Neural crest cell (in vitro differentiated cells): ENCODE measurements at regions not wholly inside any gene's neighbourhood (a gene's known extent, or its start where the extent isn't known, plus 50 kb on each side); places are given as distances from the start of the nearest gene placed in this dataset.
"Not testable (repeated sequence)": the region's sequence is repeated elsewhere in the genome, so short reads cannot be mapped to it uniquely, and the experiment has no call there.

Source experiments
- DNase-seq: peaks from one replicate; pipeline ENCODE4 v3.0.0; 2021; ENCODE audit warnings: low read depth, mixed read lengths, low spot score
- H3K27ac Mint-ChIP-seq: one replicate; pipeline ENCODE4 v1.8.0; 2021; ENCODE audit warnings: mild to moderate bottlenecking, mixed read lengths; ENCODE audit not compliant: unreplicated experiment
- H3K27me3 Mint-ChIP-seq: 2 replicates; pipeline ENCODE4 v1.8.0; 2021; ENCODE audit warnings: low read depth, mild to moderate bottlenecking, mixed read lengths
- H3K36me3 Mint-ChIP-seq: 2 replicates; pipeline ENCODE4 v1.8.0; 2021; ENCODE audit warnings: low read depth, mild to moderate bottlenecking, mixed read lengths
- H3K4me1 Mint-ChIP-seq: 2 replicates; pipeline ENCODE4 v1.8.0; 2021; ENCODE audit warnings: mixed read lengths
- H3K4me3 Mint-ChIP-seq: one replicate; pipeline ENCODE4 v1.8.0; 2021; ENCODE audit warnings: mild to moderate bottlenecking, mixed read lengths
- H3K9me3 Mint-ChIP-seq: 2 replicates; pipeline ENCODE4 v1.8.0; 2021; ENCODE audit warnings: mixed read lengths
- CTCF ChIP-seq: fragments of 200-600 bp; sonication (generic); conservative IDR thresholded peaks from 2 replicates; pipeline ENCODE4 v1.5.0; 2021; ENCODE audit warnings: antibody characterized with exemption, mild to moderate bottlenecking

- no peaks in the 10 kb centered on the region for H3K27me3 Mint-ChIP-seq
- peaks cover 12% of the 10 kb centered on the region for H3K36me3 Mint-ChIP-seq
- H3K27ac Mint-ChIP-seq = no peak overlapping the region
- no peak for DNase-seq
- no peak for TF ChIP-seq CTCF
- H3K4me3 Mint-ChIP-seq = no peak overlapping the region
- peaks cover 17% of the 10 kb centered on the region for H3K9me3 Mint-ChIP-seq
- peaks cover 24% of the 10 kb centered on the region for H3K4me1 Mint-ChIP-seq
These were observed 57.6 kb upstream of the IGFBP5 start for GRCh38 chr2:216752855-216753505.

- not testable (repeated sequence) for H3K4me1 Mint-ChIP-seq, H3K4me3 Mint-ChIP-seq, DNase-seq, H3K27me3 Mint-ChIP-seq, H3K27ac Mint-ChIP-seq
- Mint-ChIP-seq H3K36me3 (peaks cover 20% of the 10 kb centered on the region), H3K9me3 (peaks cover 26% of the 10 kb centered on the region)
These were observed 55.4 kb upstream of the IGFBP5 start for GRCh38 chr2:216750750-216751149.

DNA sequence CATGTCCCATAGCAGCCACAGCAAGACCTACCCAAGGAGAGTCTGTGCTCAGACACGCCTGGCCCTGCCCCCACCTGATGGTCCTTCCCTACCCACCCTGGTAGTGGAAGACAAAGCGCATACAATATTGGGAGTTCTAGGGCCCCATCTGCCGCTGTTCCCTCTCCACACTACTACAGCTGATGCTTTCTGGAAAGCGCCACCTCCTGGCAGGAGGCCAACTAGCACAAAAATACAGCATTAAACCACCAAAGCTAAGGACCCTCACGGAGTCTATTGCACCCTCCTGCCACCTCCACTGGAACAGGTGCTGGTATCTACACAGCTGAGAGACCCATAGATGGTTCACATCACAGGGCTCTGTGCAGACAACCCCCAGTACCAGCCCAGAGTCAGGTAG is 50.9 kb upstream of the IGFBP5 start:
- Mint-ChIP-seq H3K9me3 (peaks cover 34% of the 10 kb centered on the region), H3K36me3 (peaks cover 25% of the 10 kb centered on the region)
- not testable (repeated sequence) for H3K27me3 Mint-ChIP-seq, H3K27ac Mint-ChIP-seq, H3K4me3 Mint-ChIP-seq, H3K4me1 Mint-ChIP-seq, DNase-seq

GRCh38 chr2:216745453-216745852 is 50.1 kb upstream of the IGFBP5 start:
- no peak for TF ChIP-seq CTCF
- H3K27me3 Mint-ChIP-seq = no peaks in the 10 kb centered on the region
- peaks cover 25% of the 10 kb centered on the region for H3K36me3 Mint-ChIP-seq
- peak overlapping the region; percentile 87 for H3K27ac Mint-ChIP-seq
- H3K4me3 Mint-ChIP-seq = no peak overlapping the region
- H3K4me1 Mint-ChIP-seq = peaks cover 16% of the 10 kb centered on the region
- DNase-seq = no peak
- H3K9me3 Mint-ChIP-seq = peaks cover 34% of the 10 kb centered on the region
